Dermis microvascular lymphatic vessel endothelial cell (primary cell): ENCODE measurements at regions not wholly inside any gene's neighbourhood (a gene's known extent, or its start where the extent isn't known, plus 50 kb on each side); places are given as distances from the start of the nearest gene placed in this dataset.
"Not testable (repeated sequence)": the region's sequence is repeated elsewhere in the genome, so short reads cannot be mapped to it uniquely, and the experiment has no call there.

Experiments
- DNase-seq, 2 donors: peaks; one replicate each; pipeline versions ENCODE4 v3.0.0 to v3.0.0-alpha.2; 2010; ENCODE audit warnings: low read depth in 2 of 2

DNA sequence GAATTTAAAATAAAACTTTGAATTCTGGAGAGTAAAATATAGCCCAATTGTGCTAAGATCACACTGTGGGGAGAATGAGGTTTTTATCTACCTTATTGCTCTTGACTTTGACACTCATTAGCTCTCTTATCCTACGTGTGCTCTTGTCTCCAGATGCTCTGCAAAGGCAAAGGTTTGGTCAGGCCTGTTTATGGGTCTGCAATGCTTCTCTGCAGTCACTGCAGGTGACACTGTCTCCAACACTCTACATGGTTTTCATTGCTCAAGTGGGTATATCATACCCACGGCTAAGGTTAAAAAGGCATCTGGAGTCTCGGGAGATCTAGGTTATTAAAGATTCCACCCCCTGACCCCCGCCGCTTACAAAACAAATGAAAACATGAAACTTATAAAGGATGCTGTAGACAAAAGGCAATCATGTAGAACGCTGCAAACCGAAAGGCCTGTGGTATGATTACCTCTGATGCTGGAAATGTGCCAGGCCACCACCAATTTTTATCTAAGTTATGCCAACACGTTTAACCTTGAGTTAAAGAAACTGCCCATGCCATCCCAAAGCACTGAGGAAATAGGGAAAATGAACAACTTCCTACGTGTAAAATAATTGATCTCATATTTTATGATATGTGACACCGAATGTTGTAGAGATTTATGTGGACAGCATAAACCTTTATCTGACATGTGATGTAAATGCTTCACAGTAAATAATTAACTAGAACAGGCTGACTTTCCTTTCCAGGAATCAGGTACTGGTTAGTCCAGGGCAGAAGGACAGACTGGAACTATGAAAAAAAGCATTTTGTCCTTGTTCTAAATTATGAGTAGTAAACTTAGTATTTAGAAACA is 238.2 kb upstream of the NOX3 start:
- no peak for DNase-seq

DNA sequence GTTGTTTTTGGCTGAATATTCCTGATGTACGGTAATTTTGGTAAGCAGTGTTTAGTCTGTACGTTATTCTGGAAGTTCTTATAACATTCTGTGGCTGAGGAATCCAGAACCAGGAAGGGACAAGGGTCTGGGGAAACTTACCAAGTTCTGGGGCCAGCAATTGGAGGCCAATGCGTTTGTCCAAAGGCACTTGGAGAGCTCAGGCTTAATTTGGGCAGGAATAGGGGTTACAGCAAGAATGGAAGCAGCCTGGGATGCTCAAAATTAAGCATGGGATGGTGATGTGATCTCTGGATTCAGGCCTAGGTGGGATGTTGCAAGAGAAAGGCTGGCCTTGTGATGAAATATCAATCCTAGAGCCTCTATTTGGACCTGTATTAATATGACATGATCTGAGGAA is 235.2 kb upstream of the NOX3 start:
- DNase-seq, result no peak

DNA sequence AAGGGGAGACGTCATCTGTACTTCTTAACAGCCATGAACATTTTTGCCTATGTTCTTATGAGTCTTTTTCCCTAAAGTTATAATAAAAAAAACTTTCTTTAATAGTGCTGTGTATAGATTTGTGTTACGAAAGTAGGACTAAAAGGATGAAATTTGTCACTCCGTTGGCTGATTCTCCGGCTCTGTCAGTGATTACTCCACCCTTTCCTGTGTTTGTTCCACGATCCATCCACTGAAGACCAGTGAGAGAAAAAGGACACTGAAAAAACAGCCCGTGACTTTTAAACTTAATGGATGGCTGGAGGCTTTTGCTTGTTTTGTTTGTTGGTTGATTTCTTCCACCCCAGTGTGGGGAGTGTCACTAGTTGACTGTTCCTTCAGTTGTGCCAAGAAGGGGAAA is 232.0 kb upstream of the NOX3 start:
- DNase-seq, result peak; percentile 42 to 50

DNA sequence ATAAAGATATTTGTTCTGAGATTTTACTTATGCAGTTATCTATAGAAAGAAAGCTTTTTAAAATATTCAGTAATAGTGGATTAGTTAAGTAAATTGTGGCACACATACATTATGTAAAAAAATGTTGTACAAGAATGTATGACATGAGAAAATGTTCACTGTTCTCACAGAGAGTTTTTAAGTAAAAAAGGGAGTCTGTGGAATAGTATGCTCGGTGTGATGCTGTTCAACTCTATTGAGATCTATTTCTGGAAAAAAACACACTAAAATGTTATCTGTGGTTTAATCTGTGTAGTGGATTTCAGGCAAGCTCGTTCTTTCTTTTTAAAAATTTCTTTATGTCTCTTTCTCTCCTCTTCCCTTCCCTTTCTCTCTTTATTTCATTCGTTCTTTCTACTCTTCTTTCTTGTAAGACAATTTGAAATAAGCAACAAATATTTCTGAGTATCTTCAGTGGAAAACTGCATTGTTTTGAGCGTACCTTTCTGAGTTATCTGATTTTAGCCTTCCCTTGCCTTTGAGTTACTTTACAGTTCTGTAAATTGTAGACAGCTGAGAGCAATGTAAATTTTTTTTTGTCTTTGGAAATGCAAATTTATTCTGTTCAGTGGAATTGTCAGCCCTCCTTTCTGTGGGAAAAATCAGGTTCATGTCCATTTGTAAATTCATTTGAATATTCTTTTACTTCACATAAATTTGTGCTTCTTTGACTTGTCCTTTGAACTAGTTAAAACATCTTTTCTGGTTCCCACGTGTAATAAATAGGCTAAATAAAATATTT is 229.0 kb upstream of the NOX3 start:
- DNase-seq, result no peak

DNA sequence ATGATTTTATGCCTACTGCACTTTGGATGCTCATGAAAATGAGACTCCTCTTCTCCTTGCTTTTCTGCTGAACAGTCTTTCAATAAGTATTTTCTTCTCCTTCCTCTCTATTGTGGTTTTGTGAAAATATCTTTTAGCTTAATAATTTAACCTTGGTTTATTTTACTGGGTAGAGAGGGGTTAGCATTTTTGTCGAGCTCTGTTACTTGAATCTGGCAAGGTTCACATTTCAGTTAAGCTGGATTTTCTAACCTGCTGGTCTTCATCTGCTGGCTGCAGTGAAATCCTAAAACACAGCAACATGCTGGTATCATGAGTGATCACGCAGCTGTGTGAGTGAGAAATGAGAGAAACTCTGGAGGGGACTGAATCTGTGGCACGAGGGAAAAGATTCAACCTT is 222.7 kb upstream of the NOX3 start:
- DNase-seq, result no peak

DNA sequence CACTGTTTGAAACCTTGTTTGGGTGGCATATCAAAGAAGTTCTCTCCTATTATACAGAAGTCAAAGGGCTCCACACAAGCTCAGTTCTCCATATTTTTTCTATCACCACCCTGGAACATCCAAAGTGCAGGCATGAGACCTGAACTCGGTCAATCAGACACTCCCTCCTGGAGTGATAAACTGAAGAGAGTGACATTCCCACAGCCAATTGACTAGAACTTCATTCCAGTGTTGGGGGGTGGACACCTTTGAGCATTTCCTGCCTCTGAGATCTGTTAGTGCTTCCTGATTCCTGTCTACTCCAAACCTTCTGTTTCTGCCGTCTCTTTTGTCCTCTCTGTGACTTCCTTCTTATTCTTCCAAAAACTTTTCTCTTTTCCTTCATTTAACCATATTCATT is 220.7 kb upstream of the NOX3 start:
- no peak for DNase-seq

DNA sequence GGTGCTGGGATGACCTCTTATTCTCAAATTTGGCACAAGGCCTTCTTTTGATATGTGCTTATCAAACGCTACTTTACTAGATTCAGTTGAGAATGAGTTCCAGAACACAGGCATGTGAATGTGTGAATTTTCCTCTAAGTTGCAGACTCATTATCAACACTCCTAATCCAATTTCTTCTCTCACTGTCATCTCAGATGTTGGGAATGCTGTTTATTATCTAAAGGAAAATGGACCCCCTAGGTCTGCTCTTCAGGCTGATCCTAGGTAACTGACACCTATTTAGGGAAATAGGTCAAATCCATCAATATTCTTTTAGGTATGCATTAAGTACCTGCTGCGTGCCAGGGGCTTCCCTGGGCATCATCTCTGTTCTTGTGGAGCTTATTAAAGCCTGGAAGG is 215.0 kb upstream of the NOX3 start:
- DNase-seq, result no peak

DNA sequence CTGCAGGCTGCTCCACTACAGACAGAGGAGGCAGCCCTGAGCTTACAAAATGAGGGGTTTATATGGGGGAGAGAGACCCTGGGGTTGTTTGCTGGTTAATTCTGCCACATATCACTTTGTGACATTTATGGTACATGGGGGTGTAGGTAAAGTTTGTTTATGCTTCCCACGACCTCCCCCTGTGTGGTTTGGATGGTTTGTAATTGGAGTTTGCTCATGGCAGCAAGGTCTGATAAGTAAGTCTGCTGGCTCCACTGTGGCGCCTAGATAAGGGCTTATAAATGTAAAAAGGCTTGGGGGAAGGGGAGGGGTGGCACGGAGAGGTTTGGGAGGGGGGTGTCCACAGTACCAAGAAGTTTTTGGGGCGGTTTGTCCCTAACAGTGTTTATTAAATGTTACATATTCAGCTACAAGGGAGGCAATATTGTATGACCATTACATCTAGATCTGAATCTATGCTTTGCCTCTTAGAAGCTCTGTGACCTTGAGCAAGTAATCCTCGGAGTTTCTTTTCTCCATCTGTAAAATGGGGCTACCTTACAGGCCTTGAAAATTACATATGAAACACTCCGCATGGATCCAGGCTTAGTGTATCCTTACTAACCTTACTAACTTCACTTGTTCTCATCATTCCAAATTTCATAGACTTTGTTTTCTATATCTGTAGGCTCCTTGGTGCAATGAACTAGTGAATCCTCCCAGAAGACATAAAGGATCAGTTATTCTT is 204.8 kb upstream of the NOX3 start:
- no peak for DNase-seq

DNA sequence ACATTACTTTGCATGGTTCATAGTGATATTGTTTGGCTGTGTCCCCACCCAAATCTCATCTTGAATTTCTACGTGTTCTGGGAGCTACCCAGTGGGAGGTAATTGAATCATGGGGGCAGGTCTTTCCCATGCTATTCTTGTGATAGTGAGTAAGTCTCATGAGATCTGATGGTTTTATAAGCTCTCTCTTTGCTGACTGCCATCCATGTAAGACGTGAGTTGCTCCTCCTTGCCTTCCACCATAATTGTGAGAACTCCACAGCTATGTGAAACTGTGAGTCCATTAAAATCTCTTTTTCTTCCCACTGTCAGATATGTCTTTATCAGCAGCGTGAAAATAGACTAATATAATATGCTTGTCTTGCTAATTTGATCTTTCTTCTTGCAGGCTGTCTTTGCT is 200.4 kb upstream of the NOX3 start:
- no peak for DNase-seq

DNA sequence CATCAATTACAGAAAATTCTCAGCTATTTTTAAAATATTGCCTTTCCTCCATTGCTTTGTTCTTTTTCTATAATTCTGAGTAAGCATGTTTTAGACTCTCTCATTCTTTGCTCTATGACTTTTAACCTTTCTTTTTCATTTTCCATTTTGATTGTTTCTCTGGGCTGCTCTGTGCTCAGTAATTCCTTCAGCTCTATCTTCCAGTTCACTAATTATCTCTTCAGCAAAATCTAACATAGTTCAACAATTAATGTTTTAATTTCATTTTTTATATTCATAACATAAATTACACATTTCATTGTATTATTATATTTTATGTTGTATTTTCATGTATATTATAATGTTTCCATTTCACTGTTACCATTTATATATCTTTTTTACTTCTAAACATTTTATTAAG is 198.8 kb upstream of the NOX3 start:
- no peak for DNase-seq

DNA sequence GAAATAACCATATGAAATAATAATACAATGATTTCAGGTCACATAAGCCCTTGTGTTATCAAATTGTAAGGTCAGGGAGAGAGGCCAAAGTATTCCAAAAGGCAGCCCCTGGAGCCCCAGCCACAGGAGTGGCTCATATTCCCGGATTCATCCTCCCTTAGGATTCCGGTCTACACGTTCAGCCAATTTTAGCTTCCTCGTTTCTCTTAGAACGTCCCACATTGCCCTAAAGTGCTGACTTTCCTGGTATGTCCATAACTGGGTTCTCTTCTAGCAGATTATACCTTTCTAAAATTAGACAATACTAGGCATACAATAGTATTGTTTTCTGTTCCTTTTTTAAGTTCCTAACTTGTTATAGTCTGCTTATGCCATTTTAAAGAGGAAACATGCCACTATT is 192.7 kb upstream of the NOX3 start:
- DNase-seq, result no peak

DNA sequence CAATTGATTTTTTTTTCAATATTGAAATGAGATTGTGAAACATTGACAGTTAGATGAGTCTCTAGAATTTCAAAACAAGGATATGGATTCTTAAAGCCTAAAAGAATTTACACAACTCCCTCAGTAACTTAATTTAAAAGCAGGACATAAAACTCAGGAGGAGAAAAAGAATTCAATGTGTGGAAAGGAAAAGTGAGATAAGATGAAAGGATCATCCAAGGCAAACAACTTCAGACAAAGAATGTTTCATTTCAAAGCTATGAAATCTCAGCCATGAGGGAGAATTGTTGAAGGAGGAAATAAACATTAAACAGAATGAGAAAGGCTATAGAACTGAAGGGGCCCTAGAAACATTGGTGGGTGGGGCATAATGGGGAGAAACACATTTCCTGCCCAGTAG is 191.7 kb upstream of the NOX3 start:
- DNase-seq, result no peak

DNA sequence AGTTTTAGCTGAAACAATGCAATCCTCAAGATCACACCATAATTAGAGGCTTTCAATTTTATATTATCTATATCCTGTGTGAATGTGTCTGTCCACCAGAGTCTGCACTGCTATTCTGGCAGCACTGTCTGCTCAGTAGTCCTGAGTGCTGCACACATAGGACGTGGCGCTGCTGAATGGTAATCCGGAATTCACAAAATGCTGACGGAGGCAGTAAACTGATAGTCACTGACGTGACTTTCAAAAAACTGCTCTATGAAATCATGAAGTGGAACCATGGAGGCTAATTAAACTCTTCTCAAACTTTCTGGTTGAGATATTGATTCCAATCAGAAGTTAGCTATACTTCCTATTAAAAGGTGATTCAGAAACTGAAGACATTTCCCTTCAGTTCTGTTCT is 190.8 kb upstream of the NOX3 start:
- DNase-seq, result peak; percentile 56 to 64

DNA sequence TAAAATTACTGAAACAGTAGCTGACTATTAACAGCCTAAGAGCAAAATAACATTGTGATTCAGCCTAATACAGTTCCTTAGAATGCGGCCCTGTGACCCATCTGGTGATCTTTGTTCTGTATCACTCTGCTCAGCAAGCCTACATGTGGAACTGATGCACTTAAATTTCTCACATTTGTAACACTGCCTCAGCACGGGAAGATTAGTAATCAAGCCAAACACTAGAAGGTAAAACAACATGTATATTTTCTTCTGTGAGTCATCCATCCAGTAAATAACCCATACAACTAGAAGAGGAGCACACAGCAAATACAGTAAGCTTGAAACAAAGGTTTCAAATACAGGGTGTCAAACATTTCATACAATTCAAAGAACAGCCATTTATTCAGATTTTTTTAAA is 189.7 kb upstream of the NOX3 start:
- DNase-seq, result peak in 1 of 2 donors; percentile 76

DNA sequence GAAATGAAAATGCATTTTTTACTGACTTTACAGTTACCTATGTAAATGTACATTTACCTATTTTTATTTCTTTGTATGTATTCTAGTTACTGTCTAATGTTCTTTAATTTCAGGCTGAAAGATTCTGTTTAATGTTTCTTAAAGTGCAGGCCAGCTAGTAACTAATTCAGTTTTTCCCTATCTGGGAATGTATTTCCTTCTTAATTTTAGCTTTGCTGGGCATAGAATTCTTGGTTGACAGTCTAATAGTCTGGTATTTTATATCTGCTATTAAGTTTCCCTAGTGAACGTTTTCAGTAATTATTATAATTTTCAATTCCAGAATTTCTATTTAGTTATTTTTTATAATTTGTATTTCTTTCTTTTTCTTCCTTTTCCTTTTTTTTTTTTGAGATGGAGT is 186.0 kb upstream of the NOX3 start:
- DNase-seq, result no peak

DNA sequence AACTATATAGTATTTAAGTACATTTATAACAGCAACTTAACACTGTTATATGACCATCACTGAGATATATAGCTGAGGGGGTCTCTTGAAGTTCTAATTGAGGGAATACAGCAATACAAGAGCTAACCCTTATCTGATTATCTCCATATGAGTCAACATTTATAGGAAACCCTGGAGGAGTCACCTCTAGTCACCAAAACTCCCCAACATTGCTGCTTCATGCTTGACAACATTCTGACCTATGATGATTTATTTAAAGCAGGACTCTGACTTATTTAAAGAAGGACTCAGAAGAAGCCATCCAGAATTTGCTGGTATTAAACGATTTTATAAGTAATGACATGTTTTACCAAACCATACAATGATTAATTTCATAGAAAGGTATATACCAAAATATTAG is 182.6 kb upstream of the NOX3 start:
- no peak for DNase-seq

DNA sequence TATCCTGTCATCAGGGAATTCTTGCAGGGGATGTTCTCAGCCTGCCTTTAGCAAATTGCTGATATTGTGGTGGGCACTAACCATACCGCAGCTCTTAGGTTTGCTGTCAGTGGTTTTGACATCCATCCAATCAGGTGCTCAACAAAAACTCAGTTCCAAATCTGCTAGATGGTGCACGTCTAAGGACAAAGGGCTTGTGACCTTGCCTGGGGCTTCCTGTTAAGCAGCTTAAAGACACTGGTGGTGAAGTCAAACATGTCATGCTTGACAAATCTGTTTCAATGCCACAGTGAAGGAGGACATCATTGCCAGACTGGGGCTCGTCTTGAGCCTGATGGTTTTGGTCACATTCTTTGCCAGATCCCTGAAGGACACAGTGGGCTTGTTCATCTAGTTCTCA is 179.8 kb upstream of the NOX3 start:
- no peak for DNase-seq

DNA sequence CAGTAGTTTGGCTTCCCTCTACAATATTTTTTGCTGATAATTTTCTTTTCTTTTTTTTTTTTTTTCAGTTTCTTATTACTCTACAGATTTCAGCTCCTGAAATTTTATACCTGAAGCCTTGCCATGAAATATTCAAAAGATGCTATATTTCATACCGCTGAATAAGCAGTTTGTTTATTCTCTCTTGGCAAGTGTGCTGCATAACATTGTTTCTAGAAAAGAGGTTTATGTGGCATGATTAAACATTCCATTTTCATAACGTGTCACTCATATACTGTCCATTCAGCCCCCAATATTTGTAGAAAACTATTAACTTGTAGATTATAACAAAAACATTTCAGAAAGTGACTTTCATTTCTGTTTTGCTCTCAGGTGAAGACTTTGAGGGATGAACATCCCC is 174.4 kb upstream of the NOX3 start:
- no peak for DNase-seq

DNA sequence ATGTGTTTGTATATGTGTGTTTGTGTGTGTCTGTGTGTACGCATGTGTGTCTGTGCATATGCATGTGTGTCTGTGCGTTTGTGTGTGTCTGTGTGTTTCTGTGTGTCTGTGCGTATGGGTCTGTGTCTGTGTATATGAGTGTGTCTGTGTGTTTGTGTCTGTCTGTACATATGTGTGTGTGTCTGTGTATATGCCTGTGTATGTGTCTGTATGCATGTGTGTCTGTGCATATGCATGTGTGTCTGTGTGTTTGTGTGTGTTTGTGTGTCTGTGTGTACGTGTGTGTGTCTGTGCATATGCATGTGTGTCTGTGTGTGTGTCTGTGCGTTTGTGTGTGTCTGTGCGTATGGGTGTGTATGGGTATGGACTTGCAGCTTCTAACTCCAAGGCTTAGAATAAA is 174.0 kb upstream of the NOX3 start:
- no peak for DNase-seq

DNA sequence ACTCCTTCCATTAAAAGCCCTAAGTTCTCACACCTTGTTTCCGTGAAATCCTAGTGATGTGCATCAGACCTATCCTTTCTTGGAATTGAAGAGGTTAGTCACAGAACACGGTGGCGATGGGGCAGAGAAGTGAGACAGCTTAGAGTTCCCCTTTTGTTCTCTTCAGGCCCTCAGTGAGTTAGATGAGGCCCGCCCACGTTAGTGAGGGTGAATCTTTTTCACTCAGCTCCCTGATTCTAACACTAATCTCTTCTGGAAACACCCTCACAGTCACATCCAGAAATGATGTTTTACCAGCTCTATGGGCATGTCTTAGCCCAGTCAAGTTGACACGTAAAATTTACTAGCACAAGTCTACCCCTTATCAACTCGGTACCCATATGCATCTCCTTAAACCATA is 172.7 kb upstream of the NOX3 start:
- DNase-seq, result no peak

DNA sequence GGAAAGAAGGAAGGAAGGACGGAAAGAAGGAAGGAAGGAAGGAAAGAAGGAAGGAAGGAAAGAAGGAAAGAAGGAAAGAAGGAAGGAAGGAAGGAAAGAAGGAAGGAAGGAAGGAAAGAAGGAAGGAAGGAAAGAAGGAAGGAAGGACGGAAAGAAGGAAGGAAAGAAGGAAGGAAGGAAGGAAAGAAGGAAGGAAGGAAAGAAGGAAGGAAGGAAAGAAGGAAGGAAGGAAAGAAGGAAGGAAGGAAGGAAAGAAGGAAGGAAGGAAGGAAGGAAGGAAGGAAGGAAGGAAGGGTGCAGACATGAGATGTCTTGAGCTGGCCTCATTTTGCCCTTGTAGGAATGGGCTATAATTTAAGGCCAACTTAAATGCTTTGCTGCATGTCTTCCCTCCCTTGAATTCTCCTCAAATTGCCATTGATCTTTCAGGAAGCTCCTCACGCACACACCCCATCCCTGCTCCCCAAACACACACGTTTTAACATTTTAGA is 172.1 kb upstream of the NOX3 start:
- DNase-seq, result not testable (repeated sequence)

DNA sequence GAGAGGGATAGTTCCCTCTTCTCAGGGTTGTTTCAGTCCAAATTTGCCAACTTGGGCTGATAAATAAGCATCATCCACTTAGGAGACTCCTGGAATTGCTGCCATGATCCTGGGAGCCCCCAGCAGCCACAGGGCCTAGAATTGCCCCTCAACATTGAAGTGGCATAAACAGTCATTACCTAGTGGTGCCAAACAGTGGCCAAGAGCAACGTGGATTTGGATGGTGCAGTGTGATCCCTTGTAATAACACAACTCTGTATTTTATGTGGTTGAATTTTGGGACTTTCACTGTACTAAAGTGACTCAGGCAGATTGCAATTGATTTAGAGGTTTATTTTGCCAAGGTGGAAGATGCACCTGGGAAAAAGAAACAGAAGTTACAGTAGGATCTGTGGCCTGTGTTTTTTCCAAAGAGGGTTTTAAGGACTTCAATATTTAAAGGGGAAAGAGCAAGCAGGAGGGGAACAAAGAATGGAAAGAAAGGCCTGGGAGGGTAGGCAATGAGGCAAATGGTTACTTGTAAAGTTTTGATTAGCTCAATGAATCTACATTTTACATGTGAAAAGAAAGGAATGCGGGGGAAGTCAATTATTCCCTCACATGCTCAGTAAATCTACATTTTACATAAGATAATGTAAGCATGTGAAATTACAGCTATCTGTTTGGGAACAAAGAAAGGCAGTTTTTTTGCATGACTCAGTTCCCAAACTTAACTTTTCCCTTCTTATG is 168.0 kb upstream of the NOX3 start:
- DNase-seq, result no peak
